HEK293 (cell line): ENCODE measurements at regions not wholly inside any gene's neighbourhood (a gene's known extent, or its start where the extent isn't known, plus 50 kb on each side); places are given as distances from the start of the nearest gene placed in this dataset.

Experiments
- CTCF ChIP-seq: fragments of 450-650 bp; formaldehyde crosslinking; IDR thresholded peaks from 2 replicates; pipeline ENCODE4 v1.5.1; 2016; ENCODE audit warnings: missing biosample characterization, missing genetic modification characterization
- KLF10 ChIP-seq: fragments of 450-650 bp; IDR thresholded peaks from 2 replicates; pipeline ENCODE4 v1.5.1; 2018; ENCODE audit warnings: missing biosample characterization, mild to moderate bottlenecking, missing genetic modification characterization
- KLF16 ChIP-seq: fragments of 450-650 bp; formaldehyde crosslinking; IDR thresholded peaks from 2 replicates; pipeline ENCODE4 v1.5.1; 2017; ENCODE audit warnings: missing biosample characterization, missing genetic modification characterization
- MYNN ChIP-seq: fragments of 450-650 bp; formaldehyde crosslinking; IDR thresholded peaks from 2 replicates; pipeline ENCODE4 v1.5.1; 2016; ENCODE audit warnings: missing biosample characterization, missing genetic modification characterization, borderline replicate concordance
- ZBTB21 ChIP-seq: fragments of 450-650 bp; formaldehyde crosslinking; IDR thresholded peaks from 2 replicates; pipeline ENCODE4 v1.5.1; 2017; ENCODE audit warnings: missing biosample characterization, missing genetic modification characterization
- ZEB2 ChIP-seq: fragments of 450-650 bp; formaldehyde crosslinking; IDR thresholded peaks from 2 replicates; pipeline ENCODE4 v1.5.1; 2016; ENCODE audit warnings: missing biosample characterization, missing genetic modification characterization
- ZNF138 ChIP-seq: fragments of 450-650 bp; formaldehyde crosslinking; IDR thresholded peaks from 2 replicates; pipeline ENCODE4 v1.5.1; 2016; ENCODE audit warnings: missing biosample characterization, missing genetic modification characterization, borderline replicate concordance
- ZNF184 ChIP-seq: fragments of 450-650 bp; IDR thresholded peaks from 2 replicates; pipeline ENCODE4 v1.5.1; 2018; ENCODE audit warnings: missing biosample characterization, mild to moderate bottlenecking, missing genetic modification characterization
- ZNF324 ChIP-seq: fragments of 450-650 bp; formaldehyde crosslinking; IDR thresholded peaks from 2 replicates; pipeline ENCODE4 v1.5.1; 2016; ENCODE audit warnings: missing biosample characterization, missing genetic modification characterization
- ZNF362 ChIP-seq: fragments of 450-650 bp; formaldehyde crosslinking; IDR thresholded peaks from 2 replicates; pipeline ENCODE4 v1.5.1; 2016; ENCODE audit warnings: missing biosample characterization, missing genetic modification characterization
- ZNF449 ChIP-seq: fragments of 450-650 bp; formaldehyde crosslinking; IDR thresholded peaks from 2 replicates; pipeline ENCODE4 v1.5.1; 2017; ENCODE audit warnings: missing biosample characterization, mild to moderate bottlenecking, missing genetic modification characterization, moderate library complexity

- TF ChIP-seq ZNF449: no peak
- TF ChIP-seq ZEB2: no peak
- no peak for TF ChIP-seq ZBTB21 (tag by site-specific recombination)
- TF ChIP-seq KLF16: no peak
- no peak for TF ChIP-seq CTCF (tag by site-specific recombination)
- no peak for TF ChIP-seq ZNF324
- no peak for TF ChIP-seq ZNF138 (tag by site-specific recombination)
- no peak for TF ChIP-seq ZNF362 (tag by site-specific recombination)
- no peak for TF ChIP-seq MYNN (tag by site-specific recombination)
- TF ChIP-seq KLF10 (tag by site-specific recombination): no peak
- TF ChIP-seq ZNF184 (tag by site-specific recombination): no peak
Observed at GRCh38 chr9:115212832-115213231, 94.9 kb upstream of the TNC start.
